IMR-90 (cell line): ENCODE measurements at regions not wholly inside any gene's neighbourhood (a gene's known extent, or its start where the extent isn't known, plus 50 kb on each side); places are given as distances from the start of the nearest gene placed in this dataset.

ENCODE experiments used
- ATAC-seq: fragments of 200-7000 bp; cut with Tn5 transposase; 2 replicates; pipeline ENCODE4 v1.9.1; 2020; ENCODE audit warnings: low read depth, mild to moderate bottlenecking, moderate library complexity
- BruUV-seq: library from RNA; stranded (reverse); fragments of 400-500 nt; replicated peaks from 2 replicates; lab custom pipeline; 2021; lab: Mats Ljungman, UMichigan
- CTCF ChIA-PET: fragments of 300-600 bp; formaldehyde crosslinking; extraction: SDS; loops from one replicate; lab custom pipeline; 2021; ENCODE audit warnings: antibody characterized with exemption; lab: Yijun Ruan, JAX
- POLR2A ChIA-PET: fragments of 300-600 bp; sonication (Branson Sonifier 250); formaldehyde crosslinking; loops from one replicate; lab custom pipeline; 2022; ENCODE audit warnings: antibody characterized with exemption; ENCODE audit not compliant: unreplicated experiment; lab: Charles Lee
- DNase-seq: peaks from one replicate; pipeline ENCODE4 v3.0.0; 2013
- H2AFZ ChIP-seq: replicated peaks from 2 replicates; pipeline ENCODE3; 2013; ENCODE audit warnings: low read length, mild to moderate bottlenecking; ENCODE audit not compliant: poor library complexity
- H2AK5ac ChIP-seq: 2 replicates; pipeline ENCODE4 v1.6.1; 2013; ENCODE audit warnings: low read depth, low read length, inconsistent platforms
- H2AK9ac ChIP-seq: replicated peaks from 2 replicates; pipeline ENCODE3; 2013; ENCODE audit warnings: mild to moderate bottlenecking, low read depth, low read length, moderate library complexity; ENCODE audit not compliant: poor library complexity
- H2BK120ac ChIP-seq: 2 replicates; pipeline ENCODE4 v1.6.1; 2013; ENCODE audit warnings: low read depth, low read length, inconsistent platforms
- H2BK15ac ChIP-seq: 3 replicates; pipeline ENCODE4 v1.6.1; 2013; ENCODE audit warnings: low read depth, low read length, inconsistent platforms
- H2BK20ac ChIP-seq: 2 replicates; pipeline ENCODE4 v1.6.1; 2013; ENCODE audit warnings: low read depth, mild to moderate bottlenecking, inconsistent platforms, low read length, moderate library complexity
- H2BK5ac ChIP-seq: 2 replicates; pipeline ENCODE4 v1.6.1; 2013; ENCODE audit warnings: mild to moderate bottlenecking, low read depth, low read length, inconsistent platforms; ENCODE audit not compliant: poor library complexity, severe bottlenecking
- H3K14ac ChIP-seq: replicated peaks from 2 replicates; pipeline ENCODE4 v1.6.1; 2013; ENCODE audit warnings: low read depth, low read length, inconsistent platforms
- H3K18ac ChIP-seq: 2 replicates; pipeline ENCODE4 v1.6.1; 2013; ENCODE audit warnings: low read depth, low read length, control low read depth
- H3K23ac ChIP-seq: 2 replicates; pipeline ENCODE4 v1.6.1; 2013; ENCODE audit warnings: low read depth, low read length, inconsistent platforms
- H3K27ac ChIP-seq: 2 replicates; pipeline ENCODE4 v1.5.1; 2013; ENCODE audit warnings: mild to moderate bottlenecking, control low read depth, low read length; ENCODE audit not compliant: insufficient read depth
- H3K27me3 ChIP-seq: 2 replicates; pipeline ENCODE4 v1.6.1; 2013; ENCODE audit warnings: low read length; ENCODE audit not compliant: control insufficient read depth, insufficient read depth
- H3K36me3 ChIP-seq: 2 replicates; pipeline ENCODE4 v1.6.1; 2013; ENCODE audit warnings: low read length, mixed read lengths; ENCODE audit not compliant: control insufficient read depth, insufficient read depth
- H3K4ac ChIP-seq: 2 replicates; pipeline ENCODE4 v1.6.1; 2013; ENCODE audit warnings: low read depth, low read length, inconsistent platforms
- H3K4me1 ChIP-seq: 2 replicates; pipeline ENCODE4 v1.6.1; 2013; ENCODE audit warnings: low read length, mixed read lengths; ENCODE audit not compliant: control insufficient read depth, insufficient read depth
- H3K4me2 ChIP-seq: 2 replicates; pipeline ENCODE4 v1.6.1; 2013; ENCODE audit warnings: low read depth, mild to moderate bottlenecking, control low read depth, low read length, moderate library complexity
- H3K4me3 ChIP-seq: 2 replicates; pipeline ENCODE4 v1.5.1; 2013; ENCODE audit warnings: low read depth, mild to moderate bottlenecking, control low read depth, low read length, moderate library complexity; ENCODE audit not compliant: insufficient read depth
- H3K56ac ChIP-seq: 2 replicates; pipeline ENCODE4 v1.6.1; 2013; ENCODE audit warnings: low read length, inconsistent platforms; ENCODE audit not compliant: insufficient read depth; ENCODE audit errors: extremely low read depth
- H3K79me1 ChIP-seq, 2 experiments: 2 replicates each; pipeline ENCODE4 v1.6.1; 2013; ENCODE audit warnings: low read length in 2 of 2, inconsistent platforms in 1 of 2, low read depth in 1 of 2
- H3K9ac ChIP-seq: 2 replicates; pipeline ENCODE4 v1.6.1; 2013; ENCODE audit warnings: low read depth, low read length, control low read depth
- H3K9me1 ChIP-seq: 2 replicates; pipeline ENCODE4 v1.6.1; 2013; ENCODE audit warnings: low read length, inconsistent platforms; ENCODE audit not compliant: insufficient read depth
- H3K9me3 ChIP-seq: 2 replicates; pipeline ENCODE4 v1.6.1; 2013; ENCODE audit warnings: low read length; ENCODE audit not compliant: control insufficient read depth, insufficient read depth
- H4K20me1 ChIP-seq: 2 replicates; pipeline ENCODE4 v1.6.1; 2013; ENCODE audit warnings: low read length, inconsistent platforms; ENCODE audit not compliant: insufficient read depth
- H4K5ac ChIP-seq: 2 replicates; pipeline ENCODE4 v1.6.1; 2013; ENCODE audit warnings: mild to moderate bottlenecking, low read depth, low read length, control low read depth
- H4K8ac ChIP-seq, 2 experiments: 2 replicates each; pipeline ENCODE4 v1.6.1; 2013; ENCODE audit warnings: low read depth in 2 of 2, low read length in 2 of 2, control low read depth in 1 of 2, inconsistent platforms in 1 of 2
- H4K91ac ChIP-seq: 2 replicates; pipeline ENCODE4 v1.6.1; 2013; ENCODE audit warnings: low read depth, low read length, inconsistent platforms; ENCODE audit not compliant: insufficient read depth
- MXI1 ChIP-seq: IDR thresholded peaks from 2 replicates; pipeline ENCODE4 v1.6.1; 2012; ENCODE audit warnings: low read depth, mild to moderate bottlenecking, low read length, moderate library complexity, borderline replicate concordance
- WGBS, 2 experiments: methylation state at CpG; one replicate each; pipeline versions ENCODE4 v1.1.5 to v1.1.7; 2013; ENCODE audit warnings: missing lambda C conversion rate in 2 of 2; ENCODE audit not compliant: insufficient read length in 1 of 2; ENCODE audit errors: extremely low coverage in 2 of 2; 5-methylcytosine and 5-hydroxymethylcytosine counted together
- dilution Hi-C: fragments of 300-500 bp; cut with HindIII; formaldehyde crosslinking; loops from one replicate; pipeline ENCODE4 v1.14.3; 2018; ENCODE audit warnings: low sequenced_read_pairs; ENCODE audit not compliant: unreplicated experiment
- in situ Hi-C: fragments of 300-500 bp; cut with MboI; formaldehyde crosslinking; loops from 3 replicates; pipeline ENCODE4 v1.14.3; 2019; ENCODE audit warnings: low sequenced_read_pairs, inconsistent platforms, mixed read lengths
- intact Hi-C: fragments of 100-400 bp; cut with micrococcal nuclease; formaldehyde crosslinking; loops from 2 replicates; pipeline ENCODE4 v1.10.0; 2022

- TF ChIP-seq MXI1: no peak
- Histone ChIP-seq H3K79me1 (no peaks in the 10 kb centered on the region), H2BK20ac (no peak overlapping the region), H2AK5ac (no peak overlapping the region), H3K4me2 (no peak overlapping the region), H4K8ac (no peak overlapping the region), H4K20me1 (no peaks in the 10 kb centered on the region), H3K23ac (no peak overlapping the region), H2BK5ac (no peak overlapping the region), H3K9ac (no peak overlapping the region), H3K9me3 (peaks cover 6% of the 10 kb centered on the region; the same call in 1 of the 2 replicates), H2BK15ac (no peak overlapping the region), H3K56ac (no peak overlapping the region), H3K4me3 (no peak overlapping the region), H2BK120ac (no peak overlapping the region), H3K18ac (no peak overlapping the region), H2AK9ac (no peak overlapping the region), H2AFZ (no peak overlapping the region), H3K9me1 (no peaks in the 10 kb centered on the region), H3K4me1 (no peaks in the 10 kb centered on the region), H3K27me3 (no peaks in the 10 kb centered on the region), H3K4ac (no peak overlapping the region), H3K14ac (no peak overlapping the region), H4K5ac (no peak overlapping the region), H3K36me3 (no peaks in the 10 kb centered on the region), H3K27ac (no peak overlapping the region), H4K91ac (no peak overlapping the region)
- ChIA-PET POLR2A (no interaction called here), CTCF (no interaction called here)
- intact Hi-C loops (no loop called here), dilution Hi-C loops (no loop called here), in situ Hi-C loops (no loop called here)
- no peak for ATAC-seq
- no TSS peak for BruUV-seq
- no CpG with 5 or more reads among the region's 4 CpGs for WGBS, 2 experiments
- DNase-seq: no peak
These were observed 466.9 kb upstream of the LRRC4C start for GRCh38 chr11:41926339-41926738.
